SHP77 treated with DMSO at 0.1 percent for 48 hours (cell line): ENCODE measurements at regions not wholly inside any gene's neighbourhood (a gene's known extent, or its start where the extent isn't known, plus 50 kb on each side); places are given as distances from the start of the nearest gene placed in this dataset.

Source experiments
- DNase-seq: peaks from one replicate; lab custom pipeline; 2025; lab: John Stamatoyannopoulos, UW

DNA sequence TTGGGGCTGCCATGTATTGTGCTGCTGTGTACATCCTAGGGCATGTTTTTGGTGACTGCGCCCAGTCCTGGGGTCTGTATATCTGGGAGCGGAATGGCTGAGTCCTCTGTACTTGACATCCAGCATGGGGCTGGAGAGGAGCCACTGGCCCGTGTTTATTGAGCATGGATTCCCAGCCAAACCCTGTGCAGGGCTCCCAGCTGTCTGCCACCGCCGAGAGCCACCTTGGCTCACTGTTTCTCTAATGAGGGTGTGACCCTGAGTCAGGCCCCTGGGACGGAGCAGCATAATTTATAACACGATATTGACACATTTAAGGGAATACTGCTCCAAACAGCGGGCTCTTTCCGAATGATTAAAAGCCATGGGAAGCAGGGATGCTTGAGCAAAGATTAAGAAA lies 211.5 kb upstream of the PWP1 start:
- no peak for DNase-seq

GRCh38 chr12:107474639-107475539 lies 210.7 kb upstream of the PWP1 start:
- DNase-seq, result no peak

- no peak for DNase-seq
These were observed 209.7 kb upstream of the PWP1 start for GRCh38 chr12:107475900-107476299.

GRCh38 chr12:107477018-107477417 lies 208.6 kb upstream of the PWP1 start:
- no peak for DNase-seq

DNA sequence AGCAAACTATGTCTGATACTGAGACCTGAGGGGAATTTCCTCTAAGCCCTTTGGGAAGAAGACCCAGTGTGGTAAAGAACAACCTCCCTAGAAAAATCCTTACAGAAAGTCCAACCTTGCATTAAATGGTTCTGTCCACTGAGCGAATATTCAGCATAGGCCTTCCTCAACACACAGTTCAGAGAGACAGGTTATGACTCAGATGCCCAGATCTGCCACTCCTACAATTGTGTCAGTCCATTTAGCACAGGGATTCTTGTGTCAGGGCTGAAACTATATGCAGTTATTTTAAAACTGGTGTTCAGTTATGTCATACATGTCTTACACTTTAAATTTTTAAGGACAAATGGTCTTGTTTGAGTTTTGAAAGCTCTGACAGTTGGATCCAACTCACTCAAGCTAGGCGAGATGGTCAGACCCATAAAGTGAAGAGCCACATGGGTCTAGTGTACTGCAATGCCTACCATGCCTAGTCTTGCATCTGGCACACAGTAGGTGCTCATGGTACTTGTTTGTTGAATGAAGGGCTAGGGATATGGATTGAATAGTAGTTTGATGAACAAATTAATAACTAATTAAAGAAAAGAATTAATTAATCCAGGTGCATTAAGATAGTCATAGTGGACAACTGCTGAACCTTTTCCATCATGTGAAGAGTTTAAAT lies 207.5 kb upstream of the PWP1 start:
- no peak for DNase-seq

DNA sequence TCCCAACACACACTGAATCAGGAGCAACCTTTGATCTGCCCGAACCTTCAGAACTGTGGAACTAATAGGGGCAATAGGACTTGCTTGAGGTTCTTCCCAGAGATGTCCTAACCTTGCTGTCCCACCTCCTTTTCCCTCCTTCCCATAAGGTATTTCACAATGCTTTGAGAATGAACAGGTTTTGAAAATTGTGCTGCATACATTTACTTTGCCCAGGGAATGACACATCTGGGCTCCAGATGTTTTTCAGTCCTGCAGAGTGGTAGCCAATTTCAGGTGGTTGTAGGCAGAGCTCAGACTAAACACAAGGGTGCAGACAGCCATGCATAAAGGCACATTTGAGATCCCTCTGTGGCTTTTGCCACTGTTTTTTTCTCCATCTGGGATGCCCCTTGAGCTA lies 206.7 kb upstream of the PWP1 start:
- no peak for DNase-seq

DNA sequence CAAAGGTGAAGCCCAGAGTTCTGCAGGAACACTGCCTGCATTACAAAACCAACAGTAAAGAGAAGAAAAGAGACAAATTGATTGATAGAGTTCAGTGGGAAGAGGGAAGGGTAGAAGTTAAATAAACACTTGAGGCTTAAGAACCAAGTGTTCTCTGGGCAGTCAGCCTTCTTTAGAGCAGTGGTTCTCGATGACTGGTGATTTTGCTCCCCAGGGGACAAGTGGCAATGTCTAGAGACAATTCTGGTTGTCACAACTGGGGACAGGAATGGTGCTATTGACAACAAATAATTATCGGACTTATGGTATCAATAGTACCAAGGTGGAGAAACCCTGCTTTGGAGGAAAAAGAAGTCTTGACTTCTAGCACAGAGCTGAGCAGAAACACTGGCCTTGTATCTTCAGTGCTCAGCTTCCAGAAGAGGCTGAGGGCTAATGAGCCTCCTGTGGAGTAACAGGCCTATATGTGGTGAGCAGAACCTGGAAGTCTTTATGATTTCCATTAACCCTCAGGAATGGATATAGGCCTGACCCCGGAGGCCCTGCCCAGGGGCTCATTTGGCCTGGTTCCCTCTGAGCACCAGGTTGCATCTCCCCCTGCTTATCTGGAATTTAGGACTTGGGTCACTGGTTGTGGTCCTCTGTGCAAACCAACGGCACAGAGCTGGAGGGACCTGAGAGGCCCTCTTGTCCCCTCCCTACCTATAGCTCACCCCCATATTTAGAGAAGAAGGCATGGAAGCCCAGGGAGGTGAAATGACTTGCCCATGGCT lies 204.6 kb upstream of the PWP1 start:
- no peak for DNase-seq

GRCh38 chr12:107484230-107484629 lies 201.4 kb upstream of the PWP1 start:
- DNase-seq, result no peak

GRCh38 chr12:107484941-107485340 lies 200.7 kb upstream of the PWP1 start:
- no peak for DNase-seq

- no peak for DNase-seq
These were observed 199.9 kb upstream of the PWP1 start for GRCh38 chr12:107485731-107486130.

GRCh38 chr12:107486140-107486892 lies 199.3 kb upstream of the PWP1 start:
- no peak for DNase-seq

DNA sequence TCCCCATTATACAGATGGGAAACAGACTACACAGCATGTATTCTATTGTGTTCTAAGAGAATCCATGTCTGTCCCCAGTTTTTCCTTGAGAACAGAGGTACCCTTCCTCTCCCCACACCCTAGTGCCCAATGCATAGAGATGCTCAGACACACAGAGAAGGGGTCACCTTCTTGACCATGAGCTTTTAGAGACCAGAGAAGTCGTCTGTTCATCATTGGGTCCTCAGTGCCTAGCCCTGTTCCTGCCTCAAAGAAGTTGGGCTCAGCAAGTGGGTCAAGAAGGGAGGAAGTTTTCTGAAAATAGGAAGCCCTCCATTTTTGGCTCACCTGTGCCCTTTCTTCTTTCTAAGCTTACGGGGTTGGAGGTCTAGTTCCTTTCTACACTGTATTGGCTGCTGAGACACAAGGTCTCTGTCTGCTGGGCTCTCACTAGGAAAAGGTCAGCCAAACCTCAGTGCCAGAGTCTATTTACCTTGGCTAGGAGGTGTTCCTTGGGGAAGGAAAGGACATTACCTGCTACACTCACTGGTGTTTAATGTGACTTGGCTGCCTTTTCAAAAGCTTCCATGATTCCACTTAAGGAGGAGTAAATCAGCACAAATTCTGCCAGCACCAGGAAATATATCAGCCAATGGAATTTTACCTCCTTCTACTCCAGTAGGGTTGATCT lies 198.5 kb upstream of the PWP1 start:
- DNase-seq, result no peak

DNA sequence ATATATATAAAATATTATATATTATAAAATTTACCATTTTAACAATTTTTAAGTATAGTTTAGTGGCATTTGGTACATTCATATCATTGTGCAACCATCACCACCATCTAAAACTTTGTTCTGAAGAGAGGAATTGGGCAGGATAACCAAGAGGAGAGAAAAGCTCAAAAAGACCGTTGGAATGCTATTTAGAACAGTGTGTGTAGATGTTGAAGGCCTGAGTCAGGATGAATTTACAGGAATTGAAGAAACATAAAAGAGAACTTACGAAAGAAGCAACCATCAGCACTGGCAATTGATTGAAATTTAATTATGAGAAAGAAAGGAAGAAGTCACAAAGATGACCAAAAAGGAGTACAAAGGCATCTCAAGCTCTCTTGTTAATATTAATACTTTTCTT lies 196.9 kb upstream of the PWP1 start:
- no peak for DNase-seq

DNA sequence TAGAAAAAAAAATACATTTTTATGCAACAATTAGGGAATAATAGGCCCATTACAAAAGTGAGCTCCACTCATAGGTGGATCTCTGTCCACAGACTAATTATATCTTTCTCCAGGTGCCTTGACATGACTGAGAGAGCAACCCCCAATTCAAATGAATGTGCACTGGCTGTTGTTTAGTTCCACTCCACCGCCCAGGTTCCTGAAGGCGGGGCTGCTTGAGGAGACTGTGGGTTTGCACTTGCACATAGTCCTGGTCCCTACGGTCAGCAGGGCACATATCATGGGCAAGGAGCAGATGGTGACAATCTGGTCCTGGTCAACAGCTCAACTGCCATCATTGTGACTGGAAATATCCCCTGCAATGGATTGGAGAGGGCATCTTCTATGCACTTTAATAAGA lies 195.6 kb upstream of the PWP1 start:
- no peak for DNase-seq

DNA sequence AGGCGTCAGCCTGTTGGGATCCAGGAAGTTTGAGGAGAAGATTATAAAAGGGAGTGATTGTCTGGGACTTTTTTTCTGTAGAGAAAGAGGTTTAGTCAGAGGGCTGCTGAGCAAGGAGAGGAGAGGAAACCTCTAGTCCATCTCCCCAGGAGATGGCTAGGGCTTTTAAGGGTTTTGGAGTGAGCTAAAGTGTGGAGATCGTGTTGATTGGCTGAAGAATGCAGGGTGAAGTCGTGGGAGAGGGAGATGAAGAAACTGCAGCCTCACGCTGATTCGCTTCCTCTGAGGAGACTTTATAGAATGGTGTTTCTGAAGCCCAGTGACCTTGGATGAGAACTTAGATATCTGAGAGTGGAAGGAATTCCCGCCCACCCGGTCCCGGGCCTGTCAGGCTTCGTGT lies 193.7 kb upstream of the PWP1 start:
- DNase-seq, result no peak

DNA sequence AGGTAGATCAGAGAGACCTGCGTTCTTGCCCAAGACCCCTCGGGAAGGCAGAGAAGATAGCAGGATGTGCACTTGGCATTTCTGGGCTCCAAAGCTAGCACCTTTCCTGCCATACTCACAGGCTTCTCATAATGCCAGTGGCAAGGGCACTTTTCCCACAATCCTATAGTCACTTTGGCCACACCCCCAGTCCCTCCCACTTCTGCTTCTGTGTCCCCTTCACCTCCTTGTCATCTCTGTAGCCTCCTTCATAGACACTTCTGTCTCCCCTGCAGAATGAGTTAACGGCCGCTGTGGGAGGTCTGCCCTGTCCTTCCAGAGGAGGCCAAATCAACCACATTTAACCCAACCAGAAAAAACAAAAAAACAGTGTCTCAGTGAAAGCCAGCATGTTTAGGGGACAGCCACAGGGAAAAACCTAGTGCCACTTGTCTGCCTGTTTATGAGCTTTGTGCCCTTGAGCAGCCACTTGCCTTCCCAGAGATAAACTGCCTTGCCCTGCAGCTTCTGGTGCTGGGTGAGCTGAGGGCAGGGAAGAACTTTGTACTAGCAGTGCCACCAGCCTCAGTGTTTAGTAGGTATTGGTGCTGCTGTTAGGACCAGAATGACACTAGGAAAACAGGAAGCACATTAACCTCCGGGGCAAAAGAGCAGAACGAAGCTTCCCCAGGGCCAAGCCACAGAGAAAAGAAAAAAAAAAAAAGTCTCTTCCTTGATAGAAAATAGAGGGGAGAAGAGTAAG lies 193.0 kb upstream of the PWP1 start:
- no peak for DNase-seq

GRCh38 chr12:107493135-107493494 lies 192.5 kb upstream of the PWP1 start:
- DNase-seq, result no peak

DNA sequence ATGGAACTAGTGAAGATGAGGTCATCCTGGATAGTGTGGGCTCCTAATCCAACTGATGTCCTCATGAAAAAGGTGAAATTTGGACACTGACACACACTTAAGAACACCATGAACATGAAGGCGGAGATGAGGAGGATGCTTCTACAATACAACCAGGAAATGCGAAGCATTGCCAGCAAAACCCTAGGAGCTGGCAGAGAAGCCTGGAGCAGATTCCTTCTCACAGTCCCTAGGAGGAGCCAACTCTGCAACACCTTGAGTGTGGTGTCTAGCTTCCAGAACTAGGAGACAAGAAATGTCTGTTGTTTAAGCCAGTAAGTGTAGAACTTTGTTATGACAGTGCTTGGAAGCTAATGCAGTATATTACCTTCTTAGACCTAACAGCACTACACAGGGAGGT lies 191.9 kb upstream of the PWP1 start:
- no peak for DNase-seq

- DNase-seq, result no peak
These were observed 191.3 kb upstream of the PWP1 start for GRCh38 chr12:107494331-107494730.

GRCh38 chr12:107495604-107496003 lies 190.0 kb upstream of the PWP1 start:
- no peak for DNase-seq

DNA sequence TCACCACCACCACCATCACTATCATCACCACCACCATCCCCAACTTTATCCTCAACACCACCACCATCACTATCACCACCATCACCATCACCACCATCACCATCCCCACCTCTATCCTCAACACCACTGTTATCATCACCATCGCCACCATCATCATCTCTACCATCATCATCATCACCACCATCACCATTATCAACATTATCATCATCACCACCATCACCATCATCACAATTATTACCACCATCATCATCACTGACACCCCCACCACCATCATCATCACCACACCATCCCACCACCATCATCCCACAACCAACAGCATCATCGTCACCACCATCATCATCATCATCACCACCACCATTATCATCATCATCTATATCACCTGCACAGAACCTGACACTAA lies 188.4 kb upstream of the PWP1 start:
- no peak for DNase-seq
